ENCODE measurements at regions not wholly inside any gene's neighbourhood (a gene's known extent, or its start where the extent isn't known, plus 50 kb on each side); places are given as distances from the start of the nearest gene placed in this dataset.

- Histone ChIP-seq H2BK15ac (ENCODE audit: low read depth, low read length) (no peak overlapping the region), H4K8ac (replicated peaks; ENCODE audit: insufficient read length, low read depth, low read length) (no peak overlapping the region), H3K4me1 (ENCODE audit: insufficient read depth, low read length) (no peaks in the 10 kb centered on the region), H2AK5ac (ENCODE audit: insufficient read length, low read length) (no peak overlapping the region), H4K5ac (ENCODE audit: insufficient read length, low read depth, low read length) (no peak overlapping the region), H3T11ph (ENCODE audit: low read length) (no peak overlapping the region), H3K56ac (ENCODE audit: insufficient read length, low read depth, low read length) (no peak overlapping the region), H2BK12ac (ENCODE audit: insufficient read length, low read depth, low read length) (no peak overlapping the region), H3K18ac (ENCODE audit: insufficient read length, low read depth, low read length) (no peak overlapping the region), H4K91ac (ENCODE audit: insufficient read length, low read depth, low read length) (no peak overlapping the region), H3K27ac (ENCODE audit: insufficient read length, low read depth, low read length) (no peak overlapping the region), H2BK20ac (ENCODE audit: low read depth, low read length, poor library complexity, severe bottlenecking) (no peak overlapping the region), H3K23ac (ENCODE audit: insufficient read length, low read depth, low read length) (no peak overlapping the region), H3K4ac (ENCODE audit: low read depth, low read length) (no peak overlapping the region), H4K20me1 (ENCODE audit: control insufficient read depth, insufficient read depth, insufficient read length) (no peaks in the 10 kb centered on the region), H2BK120ac (ENCODE audit: low read depth, low read length, poor library complexity, severe bottlenecking) (no peak overlapping the region), H3K4me2 (ENCODE audit: insufficient read depth, insufficient read length, low read length) (no peak overlapping the region), H2AFZ (ENCODE audit: low read length) (no peak overlapping the region), H3K14ac (ENCODE audit: insufficient read depth, low read length) (no peak overlapping the region), H3K23me2 (ENCODE audit: insufficient read length, low read depth, low read length, poor library complexity, severe bottlenecking) (no peaks in the 10 kb centered on the region), H2BK5ac (ENCODE audit: insufficient read length, low read length) (no peak overlapping the region), H3K9ac (ENCODE audit: extremely low read depth, insufficient read length, low read length) (no peak overlapping the region), H3K79me2 (ENCODE audit: insufficient read depth, low read length) (no peaks in the 10 kb centered on the region), H3K79me1 (ENCODE audit: insufficient read depth, low read depth, low read length, poor library complexity, severe bottlenecking) (no peaks in the 10 kb centered on the region), H3K27me3 (ENCODE audit: insufficient read depth, low read length) (no peaks in the 10 kb centered on the region), H3K9me3 (ENCODE audit: control insufficient read depth, low read depth, low read length) (no peaks in the 10 kb centered on the region)
- H3K36me3 Mint-ChIP-seq (ENCODE audit: insufficient read depth in 1 of 3, low read depth in 3 of 3): peaks cover 2 to 7% (median 5%) of the 10 kb centered on the region in 3 experiments; a peak in 5 of 7 replicates
- H3K9me3 Mint-ChIP-seq: peaks cover 4 to 5% of the 10 kb centered on the region in 2 experiments; a peak in 3 of 5 replicates
- no peak overlapping the region for H3K4me3 Mint-ChIP-seq
- no CpG with 5 or more reads among the region's 2 CpGs for WGBS (ENCODE audit: extremely low coverage, insufficient read length, low lambda C conversion rate)
- H3K4me1 Mint-ChIP-seq: peaks cover 6% of the 10 kb centered on the region in 2 experiments; a peak in 3 of 4 replicates
- DNase-seq: no peak
- H3K27ac Mint-ChIP-seq: no peak overlapping the region
- H3K27me3 Mint-ChIP-seq (ENCODE audit: low read depth): no peaks in the 10 kb centered on the region
- TF ChIP-seq CTCF (conservative IDR thresholded peaks at IDR 0.05): no peak
Measured at GRCh38 chr10:6866757-6867156, 286.7 kb upstream of the PRKCQ start.

Measured in H9 (cell line).